SH-SY5Y (cell line): ENCODE measurements at regions not wholly inside any gene's neighbourhood (a gene's known extent, or its start where the extent isn't known, plus 50 kb on each side); places are given as distances from the start of the nearest gene placed in this dataset.

Source experiments
- GATA2 ChIP-seq: IDR thresholded peaks from 2 replicates; pipeline ENCODE4 v1.6.1; 2011; ENCODE audit warnings: mild to moderate bottlenecking, low read depth, low read length
- GATA3 ChIP-seq: IDR thresholded peaks from 2 replicates; pipeline ENCODE4 v1.6.1; 2011; ENCODE audit warnings: low read depth, mild to moderate bottlenecking, low read length, moderate library complexity

- TF ChIP-seq GATA2 (no peak), GATA3 (no peak)
Measured at GRCh38 chr18:7479756-7480155, 87.4 kb upstream of the PTPRM start.

- TF ChIP-seq GATA3 (no peak), GATA2 (no peak)
Measured at GRCh38 chr18:7480879-7481278, 86.2 kb upstream of the PTPRM start.

- no peak for TF ChIP-seq GATA3
- TF ChIP-seq GATA2 = no peak
Measured at GRCh38 chr18:7482342-7482741, 84.8 kb upstream of the PTPRM start.

GRCh38 chr18:7485616-7486015 is 81.5 kb upstream of the PTPRM start:
- no peak for TF ChIP-seq GATA3
- TF ChIP-seq GATA2 = no peak

- TF ChIP-seq GATA3 = no peak
- no peak for TF ChIP-seq GATA2
Measured at GRCh38 chr18:7488571-7488970, 78.5 kb upstream of the PTPRM start.

- TF ChIP-seq GATA2 (no peak), GATA3 (no peak)
Measured at GRCh38 chr18:7490104-7490503, 77.0 kb upstream of the PTPRM start.

- TF ChIP-seq GATA3 (no peak), GATA2 (no peak)
Measured at GRCh38 chr18:7492385-7492784, 74.7 kb upstream of the PTPRM start.

- TF ChIP-seq GATA2 = no peak
- no peak for TF ChIP-seq GATA3
Measured at GRCh38 chr18:7497081-7497480, 70.0 kb upstream of the PTPRM start.

GRCh38 chr18:7511106-7511505 is 56.0 kb upstream of the PTPRM start:
- TF ChIP-seq GATA2 (no peak), GATA3 (no peak)

- TF ChIP-seq GATA3 (no peak), GATA2 (no peak)
Measured at GRCh38 chr18:7512348-7512747, 54.8 kb upstream of the PTPRM start.

- TF ChIP-seq GATA3 (no peak), GATA2 (no peak)
Measured at GRCh38 chr18:7512990-7513389, 54.1 kb upstream of the PTPRM start.

GRCh38 chr18:7514796-7515440 is 52.2 kb upstream of the PTPRM start:
- no peak for TF ChIP-seq GATA3
- no peak for TF ChIP-seq GATA2

GRCh38 chr18:7516266-7517117 is 50.6 kb upstream of the PTPRM start:
- peak; percentile 74; the same call in 1 of the 2 replicates for TF ChIP-seq GATA2
- peak; percentile 92 for TF ChIP-seq GATA3
